HFF-Myc (cell line): ENCODE measurements at regions not wholly inside any gene's neighbourhood (a gene's known extent, or its start where the extent isn't known, plus 50 kb on each side); places are given as distances from the start of the nearest gene placed in this dataset.
A peak's percentile ranks its signal among the peaks of the same experiment; 100 is the strongest.

Experiments
- DNase-seq: peaks from one replicate; pipeline ENCODE4 v3.0.0-alpha.2; 2011; ENCODE audit warnings: low read depth; ENCODE audit errors: extremely low read depth
- H3K4me3 ChIP-seq: replicated peaks from 2 replicates; pipeline ENCODE4 v1.5.1; 2011; ENCODE audit warnings: low read depth, mild to moderate bottlenecking, control low read depth, low read length
- CTCF ChIP-seq: IDR thresholded peaks from 2 replicates; pipeline ENCODE4 v1.5.1; 2012; ENCODE audit warnings: mild to moderate bottlenecking, low read depth, low read length, control low read depth; ENCODE audit errors: missing control alignments

GRCh38 chr6:147699140-147699539 is 190.7 kb downstream of the SAMD5 start:
- H3K4me3 ChIP-seq = no peak overlapping the region
- TF ChIP-seq CTCF = no peak
- DNase-seq = no peak

GRCh38 chr6:147699637-147700036 is 191.1 kb downstream of the SAMD5 start:
- no peak overlapping the region for H3K4me3 ChIP-seq
- TF ChIP-seq CTCF = no peak
- DNase-seq = peak; percentile 38

GRCh38 chr6:147700436-147701209 is 192.1 kb downstream of the SAMD5 start:
- peak; percentile 39 for DNase-seq
- no peak for TF ChIP-seq CTCF
- no peak overlapping the region for H3K4me3 ChIP-seq

GRCh38 chr6:147704691-147705090 is 196.2 kb downstream of the SAMD5 start:
- H3K4me3 ChIP-seq = no peak overlapping the region
- no peak for TF ChIP-seq CTCF
- no peak for DNase-seq

GRCh38 chr6:147707524-147707923 is 199.0 kb downstream of the SAMD5 start:
- H3K4me3 ChIP-seq = no peak overlapping the region
- no peak for TF ChIP-seq CTCF
- DNase-seq = no peak

- no peak for TF ChIP-seq CTCF
- H3K4me3 ChIP-seq = no peak overlapping the region
- no peak for DNase-seq
Observed at GRCh38 chr6:147708170-147708569, 199.7 kb downstream of the SAMD5 start.
